Non-pigmented ciliary epithelial cell (primary cell): ENCODE measurements at regions not wholly inside any gene's neighbourhood (a gene's known extent, or its start where the extent isn't known, plus 50 kb on each side); places are given as distances from the start of the nearest gene placed in this dataset.
"Not testable (repeated sequence)": the region's sequence is repeated elsewhere in the genome, so short reads cannot be mapped to it uniquely, and the experiment has no call there.

ENCODE experiments used
- DNase-seq: peaks from one replicate; pipeline ENCODE4 v3.0.0-alpha.2; 2010; ENCODE audit warnings: low read depth

DNA sequence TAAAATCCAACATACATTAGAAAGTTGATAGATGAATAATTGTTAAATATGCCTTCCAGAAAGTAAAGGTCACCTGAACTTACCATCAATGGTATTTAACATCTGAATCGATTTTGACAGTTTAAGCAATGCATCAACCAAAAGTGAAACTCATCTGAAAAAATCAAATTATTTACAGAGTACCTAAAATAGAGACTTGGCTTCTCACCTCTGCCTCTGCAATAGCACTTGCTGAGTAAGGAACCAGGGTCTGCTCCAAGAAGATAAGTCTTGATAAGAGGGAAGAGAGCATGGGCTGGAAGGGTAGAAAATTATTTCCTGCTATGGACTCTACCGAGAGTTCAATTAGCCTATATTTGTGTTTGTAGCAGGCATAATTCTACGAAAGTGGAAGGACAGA lies 868.3 kb downstream of the STIM2 start:
- DNase-seq, result no peak

DNA sequence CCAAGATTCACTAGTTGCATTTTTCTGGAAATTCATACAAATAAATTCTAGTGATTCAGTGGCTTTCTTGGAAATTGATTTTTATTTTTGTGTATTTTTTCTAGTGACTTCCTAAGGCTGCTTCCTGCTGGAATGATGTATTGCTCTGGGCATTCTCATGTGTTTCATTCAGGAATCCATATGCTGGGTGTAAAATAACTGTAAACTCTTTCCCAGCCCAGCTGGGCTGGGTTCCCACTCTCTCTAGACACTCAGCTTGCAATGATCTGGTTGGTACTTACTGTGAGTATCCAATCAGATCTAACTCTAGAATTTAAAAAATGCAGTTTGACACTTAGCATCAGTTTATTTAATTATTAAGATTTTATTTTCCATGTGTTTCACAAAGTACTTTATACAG lies 882.2 kb downstream of the STIM2 start:
- no peak for DNase-seq

DNA sequence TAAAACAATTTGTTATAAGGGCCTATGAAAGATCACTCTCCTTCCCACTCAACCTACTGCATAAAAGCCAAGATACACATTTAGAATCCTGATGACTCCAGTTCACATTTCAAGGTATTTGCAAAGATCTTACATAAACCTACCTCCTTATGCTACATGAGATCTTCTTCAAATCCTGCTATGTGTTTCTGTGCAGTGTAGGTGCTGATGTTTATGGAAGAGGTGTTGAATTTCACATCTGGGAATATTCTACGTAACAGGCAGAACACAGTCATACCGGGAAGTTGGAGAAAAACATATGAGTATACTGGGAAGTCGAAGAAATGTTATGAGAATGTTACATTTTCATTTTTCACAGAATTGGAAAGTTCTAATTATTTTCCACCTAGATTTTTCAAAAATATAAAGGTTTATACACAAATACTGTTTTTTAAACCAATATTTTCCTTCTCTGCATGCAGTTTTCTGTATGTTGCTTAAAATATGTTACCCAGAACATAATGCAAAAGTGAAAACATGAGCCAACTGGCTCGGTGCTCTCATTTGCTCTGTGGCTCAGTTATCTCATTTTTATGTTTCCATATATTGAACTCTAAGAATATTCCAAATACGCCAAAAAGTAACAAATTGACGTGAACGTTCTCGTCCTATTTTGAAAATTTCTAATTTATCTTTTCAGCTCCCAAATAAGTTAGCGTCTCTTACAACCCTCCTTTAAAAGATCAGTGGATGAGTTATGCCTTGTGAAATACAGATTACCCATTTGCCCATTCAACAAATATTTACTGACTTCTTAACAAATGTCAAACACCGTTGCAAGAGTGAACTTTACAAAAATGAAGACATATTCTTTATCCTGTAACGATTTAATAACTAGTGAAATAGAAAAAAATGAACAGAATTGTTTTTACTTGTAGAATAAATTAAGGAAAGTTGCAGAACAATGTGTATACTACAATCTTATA lies 899.3 kb downstream of the STIM2 start:
- no peak for DNase-seq

DNA sequence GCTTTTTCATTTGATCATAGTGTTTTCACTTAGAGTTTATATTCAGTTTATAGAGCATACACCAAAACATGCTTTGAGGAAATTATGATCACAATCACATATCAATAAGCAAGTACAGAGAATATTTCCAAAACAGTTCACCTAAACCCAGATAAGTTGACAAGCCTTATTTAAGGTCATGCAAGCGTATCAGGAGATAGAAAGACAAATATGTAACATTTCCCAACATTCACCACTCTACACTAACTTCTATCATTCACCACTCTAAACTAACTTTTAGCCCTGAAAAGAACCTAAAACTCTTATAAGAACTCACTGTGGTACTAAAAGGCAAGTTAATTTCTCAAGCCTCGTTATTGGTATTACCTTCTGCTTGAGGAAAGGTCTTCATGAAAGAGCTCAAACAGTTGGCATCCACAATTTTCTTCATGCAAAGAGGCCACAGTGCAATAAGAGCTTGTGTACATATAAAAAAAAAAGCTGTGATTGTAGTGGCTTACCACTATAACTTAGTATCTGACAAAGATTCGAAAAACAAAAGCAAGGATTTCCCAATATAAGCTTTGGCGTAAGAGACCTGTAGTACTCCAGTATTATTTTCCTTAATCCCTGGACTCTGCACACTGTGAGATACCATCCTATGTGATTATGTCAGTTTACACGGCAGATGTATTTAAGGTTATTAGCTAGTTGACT lies 903.3 kb downstream of the STIM2 start:
- DNase-seq, result no peak

DNA sequence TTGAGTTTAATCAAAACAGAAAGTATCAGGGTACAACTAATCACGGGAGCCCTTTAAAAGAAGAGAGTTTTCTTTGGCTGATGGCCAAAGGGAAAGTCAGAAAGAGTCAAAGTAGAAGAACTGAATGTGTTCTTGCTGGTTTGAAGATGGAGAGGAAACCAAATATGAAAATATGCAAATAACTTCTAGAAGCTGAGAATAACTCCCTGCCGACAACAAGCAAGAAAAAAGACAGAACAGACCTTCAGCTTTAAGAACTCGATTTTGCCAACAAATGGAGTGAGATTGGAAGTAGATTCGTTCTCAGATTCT lies 903.8 kb downstream of the STIM2 start:
- DNase-seq, result no peak

DNA sequence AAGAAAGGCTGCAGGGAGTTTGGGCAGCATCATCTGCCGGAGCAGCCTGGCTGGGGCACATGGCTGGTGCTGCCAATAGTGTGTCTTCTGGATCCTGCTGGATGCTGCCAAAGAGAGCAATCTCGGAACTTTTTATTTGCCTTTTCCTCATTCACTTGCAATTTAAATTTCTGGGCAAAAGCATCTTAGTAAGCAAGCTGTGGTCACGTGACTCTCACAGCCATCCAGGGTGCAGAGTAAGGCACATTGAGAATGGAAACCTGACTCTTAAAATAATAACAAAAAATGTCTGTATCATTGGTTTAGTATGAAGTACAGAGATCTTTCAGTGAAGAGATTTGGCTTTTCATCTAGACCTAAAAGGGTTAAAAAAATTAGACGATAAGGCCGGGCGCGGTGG lies 910.3 kb downstream of the STIM2 start:
- no peak for DNase-seq

DNA sequence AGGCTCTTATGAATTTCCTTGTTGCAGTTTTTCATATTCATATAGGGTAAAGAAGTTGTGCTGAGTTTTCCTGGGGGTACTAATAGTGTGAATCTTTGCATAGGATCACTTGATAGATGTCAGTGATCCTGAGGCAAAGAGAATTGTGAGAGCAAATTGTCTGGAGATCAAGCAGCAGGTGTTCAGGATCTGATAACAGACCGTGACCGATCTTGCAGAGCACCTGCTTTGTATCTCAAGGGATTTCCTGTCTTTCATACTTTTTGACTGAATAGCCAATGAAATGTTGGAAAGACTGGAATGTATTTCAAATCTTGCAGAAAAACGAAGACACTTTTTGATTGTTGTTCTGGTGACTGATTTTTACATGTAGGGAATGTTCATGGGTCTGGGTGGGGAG lies 914.5 kb downstream of the STIM2 start:
- DNase-seq, result no peak

DNA sequence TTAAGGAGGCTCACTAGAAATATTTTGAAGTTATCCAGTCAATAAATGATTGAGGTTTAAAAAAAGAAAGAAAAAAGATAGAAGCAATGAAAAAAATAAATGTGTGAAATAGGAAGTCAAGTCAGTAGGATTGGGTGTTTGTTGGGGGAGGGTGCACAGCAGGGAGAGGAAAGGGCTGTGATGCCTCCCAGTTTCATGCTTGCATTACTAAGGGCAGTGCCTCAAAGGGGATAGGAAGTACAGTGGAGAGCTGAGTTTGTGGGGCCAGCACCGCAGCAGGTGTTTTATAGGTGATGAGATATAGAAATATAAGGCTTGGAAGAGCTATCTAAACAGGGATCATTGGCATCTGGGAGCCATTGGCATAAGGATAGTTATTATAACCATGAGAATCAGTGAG lies 919.2 kb downstream of the STIM2 start:
- DNase-seq, result no peak

DNA sequence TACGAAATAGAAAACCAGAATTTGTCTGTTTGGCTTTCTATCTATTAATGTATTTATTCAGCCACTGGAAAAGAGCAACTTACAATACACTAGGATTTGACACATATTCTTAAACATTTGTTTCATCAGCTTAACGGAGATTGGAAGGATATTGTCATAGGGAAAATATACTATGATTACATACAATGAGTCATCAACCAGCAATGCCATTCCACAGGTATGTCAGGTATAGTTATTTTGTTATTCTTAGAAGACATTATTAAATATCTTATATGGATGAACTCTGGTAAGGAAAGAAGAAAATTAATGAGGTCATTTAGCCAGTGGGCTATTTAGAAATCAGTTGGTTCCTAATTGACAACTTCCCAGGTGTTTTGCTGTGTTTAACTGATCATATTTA lies 926.6 kb downstream of the STIM2 start:
- no peak for DNase-seq

DNA sequence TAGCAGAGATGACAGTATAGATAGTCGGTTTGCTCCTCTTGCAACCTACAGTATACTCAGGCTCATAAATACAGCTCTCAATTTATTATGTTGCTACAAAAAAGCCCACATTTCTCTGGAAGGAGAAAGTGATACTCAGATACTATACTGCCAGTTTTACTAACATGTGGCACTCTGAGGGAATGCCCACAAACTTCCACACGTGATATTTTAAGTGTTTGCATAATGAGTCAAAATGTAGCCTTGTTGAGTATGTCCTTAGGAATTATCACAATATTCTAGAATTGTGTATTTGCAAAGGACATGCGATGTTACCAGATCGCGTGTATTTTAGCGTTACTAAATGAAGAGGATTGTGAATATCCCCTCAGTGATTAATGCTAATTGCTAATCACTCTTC lies 929.1 kb downstream of the STIM2 start:
- DNase-seq, result peak; percentile 2

DNA sequence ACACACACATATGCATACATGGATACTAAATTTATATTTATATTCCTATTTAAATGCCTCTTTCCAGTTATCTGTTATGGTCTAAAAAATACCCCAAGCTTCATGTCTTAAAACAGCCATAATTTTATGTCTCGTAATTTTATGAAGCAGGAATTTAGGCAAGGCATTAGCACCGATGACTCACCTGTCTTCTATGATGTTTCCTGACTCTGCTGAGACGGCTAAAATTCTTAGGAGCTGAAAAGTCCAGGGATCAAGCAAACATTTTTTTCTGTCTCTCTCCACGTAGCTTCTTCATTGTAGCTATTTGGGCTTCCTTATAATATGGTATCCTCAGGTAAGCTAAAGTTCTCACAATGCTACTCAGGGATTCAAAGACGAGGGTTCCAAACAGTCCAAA lies 930.3 kb downstream of the STIM2 start:
- peak; percentile 32 for DNase-seq

DNA sequence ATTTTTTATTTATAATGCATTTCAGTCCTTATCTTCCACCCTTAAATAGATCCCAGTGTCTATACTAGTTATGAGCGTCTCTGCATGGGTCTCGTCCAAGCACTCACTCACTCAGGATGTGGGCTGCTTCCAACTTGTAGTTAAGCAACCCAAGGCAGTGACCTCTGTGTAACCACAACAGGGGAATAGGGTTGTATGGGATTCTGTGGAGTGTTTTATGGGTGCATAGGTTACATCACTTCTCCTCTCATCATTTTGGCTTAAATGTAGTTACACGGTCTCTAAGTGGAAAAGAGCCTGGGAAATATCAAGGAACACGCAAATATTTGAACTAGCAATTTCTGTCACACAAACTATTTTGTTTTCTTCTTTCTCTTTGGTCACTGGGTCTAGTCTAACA lies 931.0 kb downstream of the STIM2 start:
- peak; percentile 47 for DNase-seq

DNA sequence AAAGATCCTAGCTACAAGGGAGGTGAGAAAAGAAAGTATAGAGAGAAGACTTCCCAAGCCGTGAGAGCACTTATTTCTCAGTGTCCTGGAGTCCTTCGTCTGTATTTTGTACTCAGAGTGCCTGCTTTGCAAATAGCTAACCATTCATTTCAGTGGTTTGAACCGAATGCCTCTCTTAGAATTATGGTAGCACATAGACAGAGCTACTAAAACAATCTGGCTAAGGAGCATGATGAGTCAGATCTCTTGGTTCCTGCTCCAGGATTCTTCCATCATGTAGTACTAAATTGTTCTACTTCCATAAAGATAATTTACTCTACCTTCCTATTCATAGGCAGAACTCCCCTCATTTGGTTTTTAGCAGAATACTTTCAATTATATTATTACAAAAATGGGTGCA lies 946.6 kb downstream of the STIM2 start:
- peak; percentile 6 for DNase-seq

DNA sequence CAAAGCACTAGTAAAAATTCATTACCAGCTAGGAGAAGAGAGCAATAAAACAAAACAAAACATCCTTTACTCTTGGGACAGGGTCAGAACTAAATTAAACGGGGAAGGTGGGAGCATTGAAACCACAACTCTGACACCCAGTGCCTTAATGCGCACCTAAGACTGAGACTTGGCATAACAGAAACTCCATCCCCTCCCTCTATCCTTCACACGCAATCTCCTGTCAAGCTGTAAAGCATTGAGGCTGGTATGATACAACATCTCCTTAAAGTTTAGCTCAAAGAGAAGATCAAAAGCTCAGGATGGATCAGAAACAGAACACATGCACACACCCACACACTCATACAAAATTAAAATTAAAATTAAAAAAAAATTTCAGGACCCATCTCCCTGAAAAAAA lies 951.3 kb downstream of the STIM2 start:
- no peak for DNase-seq

DNA sequence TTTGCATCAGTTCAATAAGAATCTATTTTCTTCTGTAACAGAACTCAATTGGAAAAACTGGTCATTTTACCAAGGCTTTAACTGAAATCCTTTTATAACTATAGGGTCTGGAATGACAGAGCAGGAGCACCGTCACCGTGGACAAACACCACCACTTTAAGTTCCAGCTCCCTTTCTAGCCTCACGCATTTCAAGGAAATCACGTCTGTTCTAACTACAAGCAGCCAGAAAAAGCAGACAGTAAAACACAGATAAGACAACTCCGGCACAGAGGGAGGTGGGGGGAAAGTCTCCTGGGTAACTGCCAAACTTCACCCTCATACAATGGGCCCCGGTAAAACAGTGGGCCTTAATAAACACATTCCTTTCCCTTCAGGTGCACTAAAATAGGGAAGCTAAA lies 952.6 kb downstream of the STIM2 start:
- not testable (repeated sequence) for DNase-seq

DNA sequence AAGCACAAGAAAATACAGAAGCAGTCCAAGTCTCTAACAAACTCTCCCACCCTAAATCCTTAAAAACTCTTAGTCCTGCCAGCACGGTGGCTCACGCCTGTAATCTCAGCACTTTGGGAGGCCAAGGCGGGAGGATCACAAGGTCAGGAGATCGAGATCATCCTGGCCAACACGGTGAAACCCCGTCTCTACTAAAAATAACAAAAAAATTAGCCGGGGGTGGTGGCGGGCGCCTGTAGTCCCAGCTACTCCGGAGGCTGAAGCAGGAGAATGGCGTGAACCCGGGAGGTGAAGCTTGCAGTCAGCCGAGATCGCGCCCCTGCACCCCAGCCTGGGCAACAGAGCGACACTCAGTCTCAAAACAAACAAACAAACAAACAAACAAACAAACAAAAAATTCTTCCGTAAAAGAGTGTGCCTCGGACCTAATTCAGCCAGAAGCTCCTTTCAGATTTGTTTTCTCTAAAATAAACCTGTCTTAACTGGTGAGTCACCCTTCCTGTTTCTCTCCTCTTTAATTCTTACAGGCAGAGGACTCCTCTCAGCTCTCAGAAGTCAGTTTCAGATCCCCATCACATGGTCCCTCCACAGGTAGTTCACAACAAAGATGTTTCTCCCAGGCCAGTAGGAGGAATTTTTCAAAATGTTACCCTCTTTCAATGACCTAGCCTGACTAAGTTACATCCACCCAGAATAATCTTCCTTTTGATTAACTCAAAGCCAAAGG lies 953.2 kb downstream of the STIM2 start:
- DNase-seq, result not testable (repeated sequence)

DNA sequence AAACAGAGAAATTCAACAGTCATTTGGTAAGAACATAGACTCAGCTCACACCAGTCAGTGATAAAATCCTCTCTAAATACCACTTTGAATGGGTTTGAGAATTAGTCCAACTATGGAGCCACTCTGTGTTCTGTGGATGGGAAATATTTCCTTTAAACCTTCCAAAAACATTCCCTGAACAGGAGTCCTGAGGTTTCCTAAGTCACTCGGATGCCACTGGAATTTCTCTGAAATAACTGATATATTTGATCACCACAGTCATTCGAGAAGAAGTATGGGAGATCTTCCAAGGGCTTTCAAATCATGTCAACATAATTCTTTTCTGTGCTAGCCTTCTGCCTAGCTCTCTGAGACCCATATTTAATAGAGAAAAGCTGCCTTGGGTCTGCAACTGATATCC lies 958.6 kb downstream of the STIM2 start:
- DNase-seq, result no peak

DNA sequence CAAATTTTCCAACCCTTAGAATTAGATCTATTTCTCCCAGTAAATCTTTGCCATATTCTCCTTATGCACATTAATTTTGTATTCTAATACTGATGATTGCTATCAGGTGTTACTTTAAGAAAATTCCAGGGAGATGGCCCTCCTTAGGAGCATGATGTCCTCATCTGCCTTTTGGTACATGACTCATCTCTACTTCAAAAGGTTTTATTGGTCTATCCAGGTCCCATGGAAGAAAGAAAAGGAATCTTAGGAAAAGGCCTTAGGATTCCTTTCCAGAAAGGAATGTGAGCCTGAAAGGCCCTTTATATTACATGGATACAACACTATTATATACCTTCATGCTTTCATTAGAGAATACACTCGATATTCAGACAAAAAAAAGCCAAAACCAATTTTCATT lies 968.2 kb downstream of the STIM2 start:
- DNase-seq, result no peak

DNA sequence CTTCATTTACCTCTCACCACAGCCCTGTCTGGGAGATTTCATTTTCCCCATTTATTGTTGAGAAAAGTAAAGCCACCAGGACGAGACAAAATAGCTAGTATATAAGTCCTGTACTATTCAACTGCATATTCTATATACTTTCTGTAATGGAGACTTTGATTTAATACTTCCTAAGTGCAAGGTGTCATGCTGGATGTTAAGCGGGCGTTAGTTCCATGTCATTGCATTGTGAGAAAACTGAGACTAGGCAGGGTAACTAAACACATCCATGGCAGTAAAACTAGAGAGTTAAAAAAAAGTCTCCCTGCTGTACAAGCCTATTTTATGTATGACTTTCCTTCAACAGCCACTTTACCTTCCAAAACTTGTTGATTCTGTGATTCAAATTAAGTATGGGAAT lies 969.6 kb downstream of the STIM2 start:
- DNase-seq, result no peak

DNA sequence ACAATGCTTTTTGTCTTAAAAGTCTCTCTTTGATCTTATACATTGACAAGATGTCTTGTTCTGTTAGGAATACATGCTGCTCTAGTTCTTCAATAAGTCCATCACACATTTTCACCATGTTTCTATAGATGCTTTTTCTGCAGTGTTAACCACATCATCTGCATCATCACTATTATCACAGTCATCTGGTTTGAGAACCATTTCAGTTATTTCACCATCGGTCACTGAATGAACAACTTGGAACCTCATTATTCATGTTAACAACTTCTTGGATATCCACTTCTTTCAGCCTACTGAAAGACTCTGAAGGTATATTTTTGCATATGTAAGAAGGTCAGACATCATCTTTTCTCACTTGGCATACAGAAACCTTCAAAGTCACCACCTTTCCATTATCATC lies 975.2 kb downstream of the STIM2 start:
- DNase-seq, result no peak

DNA sequence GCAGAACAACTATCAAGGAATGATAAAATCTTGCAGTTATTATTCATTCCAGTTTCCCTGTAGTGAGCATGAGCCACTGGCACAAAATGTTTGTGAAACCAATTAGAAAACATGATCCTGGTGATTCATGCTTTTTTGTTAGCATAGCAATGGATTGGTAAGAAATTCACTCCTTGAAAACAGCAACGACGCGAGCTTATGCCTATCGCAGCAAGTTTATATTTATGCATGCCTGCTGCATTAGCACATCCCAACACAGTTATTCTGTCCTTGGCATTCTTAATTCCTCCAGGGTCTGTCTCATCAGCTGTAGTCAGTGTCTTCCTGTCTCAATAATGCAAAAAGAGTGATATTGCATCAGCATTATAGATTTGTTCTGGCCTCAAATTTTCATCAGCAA lies 975.9 kb downstream of the STIM2 start:
- peak; percentile 23 for DNase-seq

DNA sequence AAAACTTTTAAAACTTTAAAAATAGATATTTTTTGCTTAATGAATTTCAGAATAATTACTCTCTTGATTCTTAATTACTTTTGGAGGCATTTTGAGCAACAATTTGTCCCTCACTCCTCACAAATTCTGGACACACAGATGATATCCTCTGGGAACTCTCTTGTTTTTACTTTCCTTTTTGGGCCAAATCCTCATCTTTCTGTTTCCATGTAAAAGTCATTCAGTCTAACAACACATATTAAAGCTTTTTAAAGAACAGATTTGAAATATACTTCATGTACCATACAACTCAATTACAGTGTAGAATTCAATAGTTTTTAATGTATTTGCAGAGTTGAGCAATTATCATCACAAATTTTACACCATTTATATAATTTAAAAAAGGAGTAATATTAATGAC lies 983.1 kb downstream of the STIM2 start:
- no peak for DNase-seq

DNA sequence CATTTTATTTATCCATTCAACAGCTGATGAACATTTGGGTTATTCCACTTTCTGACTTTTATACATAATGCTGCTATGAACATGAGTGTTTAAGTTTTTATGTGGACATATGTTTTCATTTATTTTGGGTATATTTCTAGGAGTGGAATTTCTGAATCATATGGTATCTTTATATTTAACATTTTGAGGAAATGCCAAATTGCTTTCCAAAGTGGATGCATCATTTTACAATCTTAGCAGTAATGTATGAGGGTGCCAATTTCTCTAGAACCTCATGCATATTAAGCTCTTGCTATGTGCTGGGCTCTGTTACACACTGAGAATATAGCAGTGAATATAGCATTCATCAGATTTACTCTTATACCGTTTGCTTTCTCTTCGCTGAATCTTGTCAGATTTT lies 983.7 kb downstream of the STIM2 start:
- DNase-seq, result no peak
